ENCODE measurements at regions not wholly inside any gene's neighbourhood (a gene's known extent, or its start where the extent isn't known, plus 50 kb on each side); places are given as distances from the start of the nearest gene placed in this dataset.

DNA sequence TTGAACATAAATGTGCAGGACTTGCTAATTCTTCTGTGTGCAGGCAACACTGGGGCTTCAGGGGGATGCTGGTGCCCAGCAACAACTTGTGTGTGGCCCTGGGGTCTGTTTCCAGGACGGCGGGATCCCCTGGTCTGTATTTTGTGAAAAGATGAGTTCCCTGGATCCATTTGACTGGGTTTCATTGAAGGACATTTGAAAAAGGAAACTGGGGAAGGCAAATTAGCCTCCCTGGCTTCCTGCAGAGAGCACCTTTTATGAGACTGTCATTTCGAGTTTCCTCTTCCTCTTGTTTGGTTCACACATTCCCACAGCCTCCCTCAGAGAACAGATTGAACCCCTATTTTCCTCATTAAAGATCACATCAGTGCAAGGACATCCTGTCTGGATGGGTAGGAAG, 63.1 kb downstream of the FOXI1 start:
- TF ChIP-seq, protein P1, sequence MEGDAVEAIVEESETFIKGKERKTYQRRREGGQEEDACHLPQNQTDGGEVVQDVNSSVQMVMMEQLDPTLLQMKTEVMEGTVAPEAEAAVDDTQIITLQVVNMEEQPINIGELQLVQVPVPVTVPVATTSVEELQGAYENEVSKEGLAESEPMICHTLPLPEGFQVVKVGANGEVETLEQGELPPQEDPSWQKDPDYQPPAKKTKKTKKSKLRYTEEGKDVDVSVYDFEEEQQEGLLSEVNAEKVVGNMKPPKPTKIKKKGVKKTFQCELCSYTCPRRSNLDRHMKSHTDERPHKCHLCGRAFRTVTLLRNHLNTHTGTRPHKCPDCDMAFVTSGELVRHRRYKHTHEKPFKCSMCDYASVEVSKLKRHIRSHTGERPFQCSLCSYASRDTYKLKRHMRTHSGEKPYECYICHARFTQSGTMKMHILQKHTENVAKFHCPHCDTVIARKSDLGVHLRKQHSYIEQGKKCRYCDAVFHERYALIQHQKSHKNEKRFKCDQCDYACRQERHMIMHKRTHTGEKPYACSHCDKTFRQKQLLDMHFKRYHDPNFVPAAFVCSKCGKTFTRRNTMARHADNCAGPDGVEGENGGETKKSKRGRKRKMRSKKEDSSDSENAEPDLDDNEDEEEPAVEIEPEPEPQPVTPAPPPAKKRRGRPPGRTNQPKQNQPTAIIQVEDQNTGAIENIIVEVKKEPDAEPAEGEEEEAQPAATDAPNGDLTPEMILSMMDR (IDR thresholded peaks at IDR 0.05): no peak
- TF ChIP-seq EZH2 (IDR thresholded peaks at IDR 0.05): no peak

Data from neural progenitor cell (in vitro differentiated cells).